HepG2 (cell line): ENCODE measurements at regions not wholly inside any gene's neighbourhood (a gene's known extent, or its start where the extent isn't known, plus 50 kb on each side); places are given as distances from the start of the nearest gene placed in this dataset.

ENCODE experiments used
- ATF4 ChIP-seq, 2 experiments: fragments of 450-650 bp in 1 of 2; sonication (generic) in 1 of 2; formaldehyde crosslinking; IDR thresholded peaks; 2 replicates each; pipeline versions ENCODE4 v1.5.0 to v1.8.0; 2020 to 2022; ENCODE audit warnings: mild to moderate bottlenecking in 1 of 2, missing genetic modification reagents in 1 of 2
- KIAA2018 ChIP-seq: sonication (generic); formaldehyde crosslinking; IDR thresholded peaks from 2 replicates; pipeline ENCODE4 v1.5.0; 2020; ENCODE audit warnings: mild to moderate bottlenecking, missing genetic modification reagents, borderline replicate concordance
- ZNF841 ChIP-seq: sonication (generic); formaldehyde crosslinking; IDR thresholded peaks from 2 replicates; pipeline ENCODE4 v1.8.1; 2023; ENCODE audit warnings: missing genetic modification reagents, borderline replicate concordance

GRCh38 chr10:2143213-2143835, 406.0 kb upstream of the ADARB2 start (continued):
- TF ChIP-seq KIAA2018 = no peak
- no peak for TF ChIP-seq ATF4 (CRISPR knock-in tag; IDR thresholded peaks at IDR 0.05)
- TF ChIP-seq ZNF841 (CRISPR knock-in tag) = no peak
